Ovary (tissue), 7 donors: ENCODE measurements at regions not wholly inside any gene's neighbourhood (a gene's known extent, or its start where the extent isn't known, plus 50 kb on each side); places are given as distances from the start of the nearest gene placed in this dataset.

ENCODE experiments used
- DNase-seq, 5 donors: peaks; one replicate each; pipeline ENCODE4 v3.0.0-alpha.2; 2019 to 2020
- H3K27ac ChIP-seq, 2 donors: fragments of 200-600 bp; one replicate each; pipeline versions ENCODE4 v1.5.1 to v1.8.0; 2019 to 2022
- H3K27me3 ChIP-seq: fragments of 200-600 bp; one replicate; pipeline ENCODE4 v1.8.0; 2022
- H3K36me3 ChIP-seq: fragments of 200-600 bp; sonication (generic); one replicate; pipeline ENCODE4 v1.5.1; 2019
- H3K4me1 ChIP-seq: one replicate; pipeline ENCODE4 v1.8.1; 2013; ENCODE audit warnings: mild to moderate bottlenecking, moderate library complexity; ENCODE audit not compliant: insufficient read depth
- H3K4me3 ChIP-seq: fragments of 200-600 bp; sonication (generic); one replicate; pipeline ENCODE4 v1.5.1; 2017
- H3K9me3 ChIP-seq, 2 donors: fragments of 200-600 bp in 1 of 2; sonication (generic) in 1 of 2; one replicate each; pipeline versions ENCODE4 v1.5.1 to v1.8.1; 2013 to 2019; ENCODE audit warnings: mild to moderate bottlenecking in 1 of 2, moderate library complexity in 1 of 2
- CTCF ChIP-seq, 3 donors: fragments of 450-650 bp in 2 of 3; fragments of 200-600 bp in 1 of 3; IDR thresholded peaks; one replicate each; pipeline versions ENCODE4 v1.5.1 to v1.8.0; 2016 to 2022; ENCODE audit warnings: antibody characterized with exemption in 3 of 3, mild to moderate bottlenecking in 1 of 3
- EP300 ChIP-seq: sonication (generic); formaldehyde crosslinking; IDR thresholded peaks from one replicate; pipeline ENCODE4 v1.6.1; 2017; ENCODE audit warnings: antibody characterized with exemption
- POLR2A ChIP-seq: fragments of 450-650 bp; IDR thresholded peaks from one replicate; pipeline ENCODE4 v1.6.1; 2017; ENCODE audit warnings: antibody characterized with exemption, mild to moderate bottlenecking, moderate library complexity
- WGBS, 3 donors: extraction: QIAGEN DNeasy Blood & Tissue Kit in 1 of 3; methylation state at CpG; one replicate each; pipeline versions ENCODE4 v1.1.5 to v1.1.7; 2013 to 2017; 5-methylcytosine and 5-hydroxymethylcytosine counted together
- intact Hi-C, 4 donors: fragments of 100-400 bp; cut with DNase I; formaldehyde crosslinking; loops; one replicate each; pipeline versions ENCODE4 v1.11.0 to v1.15.1; 2022 to 2023
- donor health status: DM: no; HTN: no; CAD: no; lungs with moderate emphysema.
- donor health status: DM: no; HTN: no; CAD: no.
- donor health status: Bipolar disorder and iron deficiency.
- donor health status: DM: no; HTN: no; CAD: no.
- donor health status: DM: yes; HTN: yes; CAD: no.

GRCh38 chr2:63663013-63663864 lies 74.5 kb downstream of the MDH1 start:
- intact Hi-C loops: no loop called here
- Histone ChIP-seq H3K4me1 (peaks cover 2% of the 10 kb centered on the region), H3K36me3 (no peaks in the 10 kb centered on the region), H3K4me3 (no peak overlapping the region), H3K9me3 (no peaks in the 10 kb centered on the region), H3K27me3 (no peaks in the 10 kb centered on the region), H3K27ac (no peak overlapping the region)
- no peak for TF ChIP-seq POLR2A
- TF ChIP-seq CTCF (IDR thresholded peaks at IDR 0.05): no peak
- no peak for TF ChIP-seq EP300
- DNase-seq: no peak
- 35 to 52% (median 46%) methylated on average over 3 of the region's 3 CpGs for WGBS, 3 donors

- Histone ChIP-seq H3K27me3 (no peaks in the 10 kb centered on the region), H3K9me3 (no peaks in the 10 kb centered on the region), H3K36me3 (no peaks in the 10 kb centered on the region), H3K4me3 (no peak overlapping the region), H3K4me1 (no peaks in the 10 kb centered on the region), H3K27ac (no peak overlapping the region)
- intact Hi-C loops: no loop called here
- 39 to 42% (median 42%) methylated on average over 2 of the region's 2 CpGs for WGBS, 3 donors
- TF ChIP-seq EP300 (no peak), CTCF (IDR thresholded peaks at IDR 0.05) (no peak), POLR2A (no peak)
- no peak for DNase-seq
Measured at GRCh38 chr2:63665091-63665490, 76.3 kb downstream of the MDH1 start.

GRCh38 chr2:63665846-63666475 lies 77.2 kb downstream of the MDH1 start:
- no peak for DNase-seq
- Histone ChIP-seq H3K9me3 (no peaks in the 10 kb centered on the region), H3K27me3 (no peaks in the 10 kb centered on the region), H3K4me1 (no peaks in the 10 kb centered on the region), H3K36me3 (no peaks in the 10 kb centered on the region), H3K4me3 (no peak overlapping the region), H3K27ac (no peak overlapping the region)
- TF ChIP-seq POLR2A (no peak), CTCF (IDR thresholded peaks at IDR 0.05) (no peak), EP300 (no peak)
- intact Hi-C loops: no loop called here
- WGBS, 3 donors: 14 to 24% (median 18%) methylated on average over 2 of the region's 2 CpGs

- no peaks in the 10 kb centered on the region for H3K36me3 ChIP-seq
- no peak for TF ChIP-seq POLR2A
- 70 to 86% (median 70%) methylated on average over 3 of the region's 3 CpGs for WGBS, 3 donors
- H3K4me1 ChIP-seq: no peaks in the 10 kb centered on the region
- no peak overlapping the region for H3K27ac ChIP-seq
- intact Hi-C loops: no loop called here
- no peaks in the 10 kb centered on the region for H3K27me3 ChIP-seq
- no peaks in the 10 kb centered on the region for H3K9me3 ChIP-seq
- no peak for DNase-seq
- no peak overlapping the region for H3K4me3 ChIP-seq
Measured at GRCh38 chr2:63667132-63667700, 78.5 kb downstream of the MDH1 start.

- no peak for DNase-seq
- H3K27me3 ChIP-seq: no peaks in the 10 kb centered on the region
- WGBS, 3 donors: 69 to 85% (median 82%) methylated on average over 1 of the region's 1 CpG
- H3K4me1 ChIP-seq: no peaks in the 10 kb centered on the region
- H3K27ac ChIP-seq: no peak overlapping the region
- no peaks in the 10 kb centered on the region for H3K36me3 ChIP-seq
- H3K9me3 ChIP-seq: no peaks in the 10 kb centered on the region
- no peak overlapping the region for H3K4me3 ChIP-seq
- intact Hi-C loops: no loop called here
- TF ChIP-seq CTCF (IDR thresholded peaks at IDR 0.05) (no peak), EP300 (no peak), POLR2A (no peak)
Measured at GRCh38 chr2:63668000-63668399, 79.2 kb downstream of the MDH1 start.
